ENCODE measurements at regions not wholly inside any gene's neighbourhood (a gene's known extent, or its start where the extent isn't known, plus 50 kb on each side); places are given as distances from the start of the nearest gene placed in this dataset.

DNA sequence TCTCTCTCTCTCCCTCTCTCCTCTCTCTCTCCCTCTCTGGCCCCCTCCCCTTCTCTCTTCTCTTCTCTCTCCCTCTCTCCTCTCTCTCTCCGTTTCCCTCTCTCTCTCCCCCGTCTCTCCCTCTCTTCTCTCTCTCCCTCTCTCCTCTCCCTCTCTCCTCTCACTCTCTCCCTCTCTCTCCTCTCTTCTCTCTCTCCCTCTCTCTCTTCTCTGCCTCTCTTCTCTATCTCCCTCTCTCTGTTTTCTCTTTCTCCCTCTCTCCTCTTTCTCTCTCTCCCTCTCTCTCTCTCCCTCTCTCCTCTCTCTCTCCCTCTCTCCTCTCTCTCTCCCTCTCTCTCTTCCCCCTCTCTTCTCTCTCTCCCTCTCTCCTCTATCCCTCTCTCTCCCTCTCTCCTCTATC is 98.3 kb upstream of the FGF3 start:
- Mint-ChIP-seq H3K4me1 (ENCODE audit: low read depth) (no peaks in the 10 kb centered on the region), H3K36me3 (ENCODE audit: low read depth) (no peaks in the 10 kb centered on the region), H3K9me3 (ENCODE audit: insufficient read depth) (no peaks in the 10 kb centered on the region), H3K27ac (no peak overlapping the region), H3K4me3 (no peak overlapping the region), H3K27me3 (ENCODE audit: low read depth) (peaks cover 2% of the 10 kb centered on the region)
- POLR2A ChIA-PET = no interaction called here
- ATAC-seq = no peak
- no peak for DNase-seq
- CTCF ChIA-PET = no interaction called here

DNA sequence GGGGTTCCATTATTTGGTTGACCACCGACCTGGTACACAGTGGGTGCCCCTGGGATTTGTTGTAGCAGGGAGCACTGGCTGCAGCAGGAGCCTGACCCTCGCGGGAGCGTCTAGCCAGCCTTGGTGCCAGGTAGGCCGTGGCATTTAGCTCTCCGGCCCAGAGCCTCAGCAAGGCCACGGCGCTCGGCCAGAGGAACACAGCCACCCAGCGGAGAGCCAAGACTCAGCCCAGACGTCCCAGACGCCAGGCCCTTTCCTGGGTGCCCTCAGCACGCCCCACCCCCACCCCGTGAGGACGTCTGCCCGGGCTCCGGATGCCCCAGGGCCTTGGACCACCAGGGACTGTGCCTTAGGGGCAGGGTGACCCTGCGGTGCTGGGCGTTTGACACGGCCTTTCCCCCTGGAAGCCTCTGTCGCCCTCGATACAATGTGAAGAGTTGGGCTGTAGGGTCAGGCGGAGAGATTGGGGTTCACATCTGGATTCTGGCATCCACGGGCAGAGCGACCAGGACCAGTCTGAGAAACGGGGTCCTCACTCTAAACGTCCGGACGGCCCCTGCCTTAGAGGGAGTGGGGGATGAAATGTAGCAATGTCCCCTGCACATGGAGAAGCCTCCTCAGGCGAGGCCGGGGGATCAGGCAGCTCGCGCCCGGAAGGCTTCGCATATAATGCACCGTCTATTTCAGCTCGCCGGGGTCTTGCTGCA is 99.2 kb upstream of the FGF3 start:
- H3K27me3 Mint-ChIP-seq (ENCODE audit: low read depth) = peaks cover 2% of the 10 kb centered on the region
- no peaks in the 10 kb centered on the region for H3K36me3 Mint-ChIP-seq (ENCODE audit: low read depth)
- no peak for DNase-seq
- no peaks in the 10 kb centered on the region for H3K9me3 Mint-ChIP-seq (ENCODE audit: insufficient read depth)
- H3K4me3 Mint-ChIP-seq = no peak overlapping the region
- ChIA-PET POLR2A (no interaction called here), CTCF (interaction anchor here (0.6 to 1.6 kb wide), 4 partner anchors 16 to 285 kb away, joined by 3 to 6 read pairs (median 4); partner anchors contain the start of gene FADD)
- ATAC-seq = no peak
- no peaks in the 10 kb centered on the region for H3K4me1 Mint-ChIP-seq (ENCODE audit: low read depth)
- no peak overlapping the region for H3K27ac Mint-ChIP-seq

DNA sequence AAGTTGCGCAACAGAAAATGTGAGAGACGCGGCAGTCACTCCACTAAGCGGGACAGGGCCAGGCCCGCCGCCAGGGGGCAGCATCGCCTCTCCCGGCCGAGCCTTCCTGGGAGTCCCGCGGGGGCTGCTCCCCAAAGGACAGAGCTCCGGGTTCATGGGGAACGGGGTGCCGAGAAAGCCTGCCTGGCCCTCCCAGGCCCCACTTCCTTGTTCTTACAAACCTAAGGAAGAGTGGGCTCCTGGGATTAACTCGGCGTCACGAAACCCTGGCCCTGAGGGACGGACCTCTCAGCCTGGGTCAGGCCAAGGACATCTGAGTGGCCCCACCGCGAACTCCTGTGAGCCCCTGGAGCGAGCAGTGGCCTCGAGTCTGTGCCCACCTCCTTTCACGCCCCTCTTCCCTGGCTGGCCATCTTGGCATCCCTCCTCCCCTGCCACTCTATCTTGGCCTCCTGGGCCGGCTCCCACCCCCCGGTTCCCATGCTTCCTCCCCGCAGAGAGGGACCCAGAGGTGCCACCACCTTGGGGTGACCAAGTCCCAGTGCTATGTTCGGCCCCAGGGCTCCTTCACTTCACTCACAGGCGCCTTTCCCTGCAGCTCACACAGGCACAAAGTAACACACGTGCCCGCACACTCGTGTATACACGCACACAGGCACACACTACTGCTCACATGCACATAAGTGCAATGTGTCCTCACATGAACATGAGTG is 99.9 kb upstream of the FGF3 start:
- Mint-ChIP-seq H3K27me3 (ENCODE audit: low read depth) (peaks cover 3% of the 10 kb centered on the region), H3K4me3 (no peak overlapping the region), H3K4me1 (ENCODE audit: low read depth) (no peaks in the 10 kb centered on the region), H3K36me3 (ENCODE audit: low read depth) (no peaks in the 10 kb centered on the region), H3K9me3 (ENCODE audit: insufficient read depth) (no peaks in the 10 kb centered on the region), H3K27ac (no peak overlapping the region)
- peak; percentile 78 for ATAC-seq
- DNase-seq = peak; percentile 71
- ChIA-PET POLR2A (no interaction called here), CTCF (interaction anchor here (0.6 to 1.6 kb wide), 4 partner anchors 17 to 285 kb away, joined by 3 to 6 read pairs (median 4); partner anchors contain the start of gene FADD)

- no peaks in the 10 kb centered on the region for H3K36me3 Mint-ChIP-seq (ENCODE audit: low read depth)
- H3K27ac Mint-ChIP-seq = no peak overlapping the region
- H3K4me1 Mint-ChIP-seq (ENCODE audit: low read depth) = no peaks in the 10 kb centered on the region
- DNase-seq = no peak
- H3K9me3 Mint-ChIP-seq (ENCODE audit: insufficient read depth) = no peaks in the 10 kb centered on the region
- no peak for ATAC-seq
- no peak overlapping the region for H3K4me3 Mint-ChIP-seq
- ChIA-PET POLR2A (no interaction called here), CTCF (interaction anchor here (1.6 kb wide), 1 partner anchor 276 kb away, joined by 6 read pairs; no protein-coding TSS in a partner anchor)
- peaks cover 10% of the 10 kb centered on the region for H3K27me3 Mint-ChIP-seq (ENCODE audit: low read depth)
Measured at GRCh38 chr11:69919659-69920344, 100.6 kb upstream of the FGF3 start.

GRCh38 chr11:69920345-69921127 is 101.3 kb upstream of the FGF3 start:
- Mint-ChIP-seq H3K27me3 (ENCODE audit: low read depth) (peaks cover 17% of the 10 kb centered on the region), H3K36me3 (ENCODE audit: low read depth) (no peaks in the 10 kb centered on the region), H3K4me1 (ENCODE audit: low read depth) (no peaks in the 10 kb centered on the region), H3K9me3 (ENCODE audit: insufficient read depth) (no peaks in the 10 kb centered on the region), H3K4me3 (no peak overlapping the region), H3K27ac (no peak overlapping the region)
- DNase-seq (no peak), ATAC-seq (no peak)
- POLR2A ChIA-PET = no interaction called here
- CTCF ChIA-PET = no interaction called here

GRCh38 chr11:69921128-69922014 is 102.2 kb upstream of the FGF3 start:
- no peak overlapping the region for H3K4me3 Mint-ChIP-seq
- peaks cover 4% of the 10 kb centered on the region for H3K4me1 Mint-ChIP-seq (ENCODE audit: low read depth)
- no peak for ATAC-seq
- POLR2A ChIA-PET = no interaction called here
- no peaks in the 10 kb centered on the region for H3K9me3 Mint-ChIP-seq (ENCODE audit: insufficient read depth)
- H3K36me3 Mint-ChIP-seq (ENCODE audit: low read depth) = no peaks in the 10 kb centered on the region
- CTCF ChIA-PET = interaction anchor here (1.0 kb wide), 1 partner anchor 8 kb away, joined by 3 read pairs; no protein-coding TSS in a partner anchor
- no peak for DNase-seq
- peaks cover 23% of the 10 kb centered on the region for H3K27me3 Mint-ChIP-seq (ENCODE audit: low read depth)
- no peak overlapping the region for H3K27ac Mint-ChIP-seq

GRCh38 chr11:69922015-69922595 is 102.9 kb upstream of the FGF3 start:
- peaks cover 28% of the 10 kb centered on the region for H3K27me3 Mint-ChIP-seq (ENCODE audit: low read depth)
- POLR2A ChIA-PET = no interaction called here
- H3K27ac Mint-ChIP-seq = no peak overlapping the region
- DNase-seq (no peak), ATAC-seq (no peak)
- no peaks in the 10 kb centered on the region for H3K9me3 Mint-ChIP-seq (ENCODE audit: insufficient read depth)
- H3K4me1 Mint-ChIP-seq (ENCODE audit: low read depth) = peaks cover 7% of the 10 kb centered on the region
- CTCF ChIA-PET = interaction anchor here (1.0 kb wide), 1 partner anchor 7 kb away, joined by 3 read pairs; no protein-coding TSS in a partner anchor
- no peak overlapping the region for H3K4me3 Mint-ChIP-seq
- no peaks in the 10 kb centered on the region for H3K36me3 Mint-ChIP-seq (ENCODE audit: low read depth)

GRCh38 chr11:69922596-69923111 is 103.4 kb upstream of the FGF3 start:
- POLR2A ChIA-PET = no interaction called here

DNA sequence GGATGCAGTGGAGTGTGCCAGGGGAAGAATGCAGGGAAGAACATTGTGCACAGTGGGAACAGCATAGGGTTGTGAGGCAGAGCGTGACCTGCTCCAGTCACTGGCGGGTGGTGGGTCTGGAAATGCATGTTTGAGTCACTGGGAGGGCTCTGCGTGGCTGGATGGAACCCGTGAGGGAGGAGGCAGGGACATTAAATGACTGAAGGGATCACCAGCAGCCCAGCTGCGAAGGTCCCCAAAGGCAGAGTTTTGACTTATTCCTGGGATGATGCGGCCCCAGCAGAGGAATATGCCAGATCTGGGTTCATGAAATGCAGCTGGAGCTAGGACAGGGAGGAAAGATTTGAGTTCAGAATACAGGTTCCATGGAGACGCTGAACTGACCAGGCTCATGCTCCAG is 104.0 kb upstream of the FGF3 start:
- CTCF ChIA-PET = no interaction called here
- H3K27me3 Mint-ChIP-seq (ENCODE audit: low read depth) = peaks cover 38% of the 10 kb centered on the region
- POLR2A ChIA-PET = no interaction called here
- H3K9me3 Mint-ChIP-seq (ENCODE audit: insufficient read depth) = no peaks in the 10 kb centered on the region
- no peak for DNase-seq
- ATAC-seq = no peak
- H3K27ac Mint-ChIP-seq = no peak overlapping the region
- no peaks in the 10 kb centered on the region for H3K36me3 Mint-ChIP-seq (ENCODE audit: low read depth)
- H3K4me1 Mint-ChIP-seq (ENCODE audit: low read depth) = peaks cover 7% of the 10 kb centered on the region
- H3K4me3 Mint-ChIP-seq = no peak overlapping the region

More at GRCh38 chr11:69922596-69923111, 103.4 kb upstream of the FGF3 start:
- CTCF ChIA-PET = no interaction called here
- ATAC-seq = no peak
- Mint-ChIP-seq H3K4me3 (no peak overlapping the region), H3K27me3 (ENCODE audit: low read depth) (peaks cover 34% of the 10 kb centered on the region), H3K4me1 (ENCODE audit: low read depth) (peaks cover 7% of the 10 kb centered on the region), H3K9me3 (ENCODE audit: insufficient read depth) (no peaks in the 10 kb centered on the region), H3K36me3 (ENCODE audit: low read depth) (no peaks in the 10 kb centered on the region), H3K27ac (no peak overlapping the region)
- no peak for DNase-seq

GRCh38 chr11:69923641-69924307 is 104.6 kb upstream of the FGF3 start:
- ChIA-PET CTCF (no interaction called here), POLR2A (no interaction called here)
- DNase-seq = no peak
- Mint-ChIP-seq H3K36me3 (ENCODE audit: low read depth) (no peaks in the 10 kb centered on the region), H3K27ac (no peak overlapping the region), H3K9me3 (ENCODE audit: insufficient read depth) (no peaks in the 10 kb centered on the region), H3K27me3 (ENCODE audit: low read depth) (peaks cover 40% of the 10 kb centered on the region), H3K4me1 (ENCODE audit: low read depth) (peaks cover 7% of the 10 kb centered on the region), H3K4me3 (no peak overlapping the region)
- ATAC-seq = no peak
